ENCODE measurements at regions not wholly inside any gene's neighbourhood (a gene's known extent, or its start where the extent isn't known, plus 50 kb on each side); places are given as distances from the start of the nearest gene placed in this dataset.

GRCh38 chr6:147019001-147019400 lies 185.2 kb upstream of the STXBP5 start:
- no peak overlapping the region for H3K4me3 ChIP-seq
- TF ChIP-seq BMI1 (IDR thresholded peaks at IDR 0.05; ENCODE audit: borderline replicate concordance) = no peak
- TF ChIP-seq RELA (IDR thresholded peaks at IDR 0.05; ENCODE audit: borderline replicate concordance, partially characterized antibody) = no peak
- TF ChIP-seq MEF2A (IDR thresholded peaks at IDR 0.05; ENCODE audit: insufficient read depth, low read depth, low read length) = no peak
- no peak for TF ChIP-seq IRF5 (IDR thresholded peaks at IDR 0.05; ENCODE audit: borderline replicate concordance)
- TF ChIP-seq SREBF1 (IDR thresholded peaks at IDR 0.05; ENCODE audit: low read length) = no peak
- no peak for TF ChIP-seq MYC (IDR thresholded peaks at IDR 0.05; ENCODE audit: insufficient read depth, insufficient read length, insufficient replicate concordance, low read length, severe bottlenecking)
- no peak for TF ChIP-seq NRF1 (conservative IDR thresholded peaks at IDR 0.05; ENCODE audit: low read depth, low read length)
- CTCF ChIA-PET = no interaction called here
- H3K79me2 ChIP-seq (ENCODE audit: control insufficient read depth, insufficient read depth, low read length) = no peaks in the 10 kb centered on the region
- H3K36me3 ChIP-seq (ENCODE audit: control insufficient read depth in 2 of 2, insufficient read depth in 2 of 2, low read length in 1 of 2) = no peaks in the 10 kb centered on the region
- RAD21 ChIA-PET (ENCODE audit: unreplicated experiment) = no interaction called here
- H3K27ac ChIP-seq (ENCODE audit: control insufficient read depth, insufficient read depth) = no peak overlapping the region
- FAIRE-seq (no peak), DNase-seq (ENCODE audit: low read depth, low spot score) (no peak), ATAC-seq (no peak)
- H3K27me3 ChIP-seq (replicated peaks in 1 of 2; ENCODE audit: control insufficient read depth in 2 of 2, insufficient read depth in 2 of 2, low read length in 1 of 2) = no peaks in the 10 kb centered on the region
- POLR2A ChIA-PET = interaction anchor here (0.7 kb wide), 1 partner anchor 19 kb away, joined by 3 read pairs; no protein-coding TSS in a partner anchor
- H3K9ac ChIP-seq (ENCODE audit: control insufficient read depth, insufficient read depth, low read length) = no peak overlapping the region
- H2AFZ ChIP-seq (ENCODE audit: control insufficient read depth, low read depth, low read length) = no peak overlapping the region
- BruUV-seq (replicated peaks) = no TSS peak
- H4K20me1 ChIP-seq (ENCODE audit: control insufficient read depth, insufficient read depth) = no peaks in the 10 kb centered on the region
- intact Hi-C loops (cut with micrococcal nuclease; ENCODE audit: unreplicated experiment) = no loop called here
- H3K4me1 ChIP-seq (ENCODE audit: control insufficient read depth, insufficient read depth, low read length) = no peaks in the 10 kb centered on the region
- SMC1A ChIA-PET (ENCODE audit: uncharacterized antibody, unreplicated experiment) = interaction anchor here (1.7 kb wide), 1 partner anchor 9 kb away, joined by 3 read pairs; no protein-coding TSS in a partner anchor
- in situ Hi-C loops (cut with MboI) = no loop called here
- H3K4me2 ChIP-seq (ENCODE audit: control insufficient read depth, insufficient read depth) = no peak overlapping the region
- no peaks in the 10 kb centered on the region for H3K9me3 ChIP-seq (replicated peaks; ENCODE audit: control insufficient read depth, insufficient read depth, low read length)

GRCh38 chr6:147022041-147022440 lies 182.2 kb upstream of the STXBP5 start:
- no peak overlapping the region for H3K9ac ChIP-seq (ENCODE audit: control insufficient read depth, insufficient read depth, low read length)
- no peak overlapping the region for H2AFZ ChIP-seq (ENCODE audit: control insufficient read depth, low read depth, low read length)
- H3K27me3 ChIP-seq (replicated peaks in 1 of 2; ENCODE audit: control insufficient read depth in 2 of 2, insufficient read depth in 2 of 2, low read length in 1 of 2) = no peaks in the 10 kb centered on the region
- intact Hi-C loops (cut with micrococcal nuclease; ENCODE audit: unreplicated experiment) (no loop called here), in situ Hi-C loops (cut with MboI) (no loop called here)
- no peaks in the 10 kb centered on the region for H3K9me3 ChIP-seq (replicated peaks; ENCODE audit: control insufficient read depth, insufficient read depth, low read length)
- FAIRE-seq (no peak), DNase-seq (ENCODE audit: low read depth, low spot score) (no peak), ATAC-seq (no peak)
- POLR2A ChIA-PET = no interaction called here
- no peaks in the 10 kb centered on the region for H4K20me1 ChIP-seq (ENCODE audit: control insufficient read depth, insufficient read depth)
- H3K79me2 ChIP-seq (ENCODE audit: control insufficient read depth, insufficient read depth, low read length) = no peaks in the 10 kb centered on the region
- WGBS (ENCODE audit: insufficient coverage, insufficient replicate concordance, low lambda C conversion rate, missing lambda C conversion rate) = 0% methylated on average over 2 of the region's 2 CpGs
- RAD21 ChIA-PET (ENCODE audit: unreplicated experiment) = no interaction called here
- SMC1A ChIA-PET (ENCODE audit: uncharacterized antibody, unreplicated experiment) = no interaction called here
- no peak overlapping the region for H3K27ac ChIP-seq (ENCODE audit: control insufficient read depth, insufficient read depth)
- H3K4me2 ChIP-seq (ENCODE audit: control insufficient read depth, insufficient read depth) = no peak overlapping the region
- CTCF ChIA-PET = no interaction called here
- no peak for TF ChIP-seq SREBF2 (IDR thresholded peaks at IDR 0.05; ENCODE audit: low read length)
- no peak for TF ChIP-seq ATF3 (IDR thresholded peaks at IDR 0.05; ENCODE audit: borderline replicate concordance, extremely low read depth, low read depth, low read length)
- TF ChIP-seq CEBPB (IDR thresholded peaks at IDR 0.05; ENCODE audit: borderline replicate concordance in 1 of 2, low read depth in 2 of 2, low read length in 2 of 2) = no peak
- TF ChIP-seq TCF7 (IDR thresholded peaks at IDR 0.05; ENCODE audit: borderline replicate concordance) = no peak
- TF ChIP-seq HDAC6 (IDR thresholded peaks at IDR 0.05; ENCODE audit: unreplicated experiment) = no peak
- TF ChIP-seq SMARCA5 (IDR thresholded peaks at IDR 0.05) = no peak
- TF ChIP-seq LARP7 (IDR thresholded peaks at IDR 0.05) = no peak
- no peak for TF ChIP-seq ZNF274 (IDR thresholded peaks at IDR 0.05; ENCODE audit: insufficient read depth, insufficient read length)
- no peak for TF ChIP-seq IKZF1 (conservative IDR thresholded peaks at IDR 0.05)
- no peak for TF ChIP-seq MEF2A (IDR thresholded peaks at IDR 0.05; ENCODE audit: insufficient read depth, low read depth, low read length)
- H3K4me1 ChIP-seq (ENCODE audit: control insufficient read depth, insufficient read depth, low read length) = no peaks in the 10 kb centered on the region
- BruUV-seq (replicated peaks) = no TSS peak
- H3K36me3 ChIP-seq (ENCODE audit: control insufficient read depth in 2 of 2, insufficient read depth in 2 of 2, low read length in 1 of 2) = no peaks in the 10 kb centered on the region
- no peak overlapping the region for H3K4me3 ChIP-seq

Data from GM12878 (cell line).